WERI-Rb-1 (cell line): ENCODE measurements at regions not wholly inside any gene's neighbourhood (a gene's known extent, or its start where the extent isn't known, plus 50 kb on each side); places are given as distances from the start of the nearest gene placed in this dataset.
"Not testable (repeated sequence)": the region's sequence is repeated elsewhere in the genome, so short reads cannot be mapped to it uniquely, and the experiment has no call there.

Experiments
- DNase-seq: peaks from one replicate; pipeline ENCODE4 v3.0.0-alpha.2; 2020
- H3K27ac ChIP-seq: fragments of 250-450 bp; sonication (Bioruptor Pico); 2 replicates; pipeline ENCODE4 v1.5.1; 2020; ENCODE audit warnings: mild to moderate bottlenecking, moderate library complexity
- H3K27me3 ChIP-seq: fragments of 250-450 bp; sonication (Bioruptor Pico); 2 replicates; pipeline ENCODE4 v1.5.1; 2021; ENCODE audit warnings: mild to moderate bottlenecking, low read depth, moderate library complexity; ENCODE audit not compliant: insufficient read depth, severe bottlenecking
- H3K36me3 ChIP-seq: fragments of 250-450 bp; sonication (Bioruptor Pico); 2 replicates; pipeline ENCODE4 v1.5.1; 2020; ENCODE audit warnings: mild to moderate bottlenecking, moderate library complexity
- H3K4me3 ChIP-seq: 2 replicates; pipeline ENCODE4 v1.5.1; 2011; ENCODE audit warnings: low read depth, mild to moderate bottlenecking, control low read depth, low read length
- H3K9me3 ChIP-seq: fragments of 250-450 bp; sonication (Bioruptor Pico); 2 replicates; pipeline ENCODE4 v1.5.1; 2021; ENCODE audit warnings: mild to moderate bottlenecking, moderate library complexity; ENCODE audit not compliant: severe bottlenecking
- TF ChIP-seq, protein P1 (sequence below): IDR thresholded peaks from 2 replicates; pipeline ENCODE4 v1.5.1; 2011; ENCODE audit warnings: low read depth, mild to moderate bottlenecking, control low read depth, inconsistent platforms, low read length

DNA sequence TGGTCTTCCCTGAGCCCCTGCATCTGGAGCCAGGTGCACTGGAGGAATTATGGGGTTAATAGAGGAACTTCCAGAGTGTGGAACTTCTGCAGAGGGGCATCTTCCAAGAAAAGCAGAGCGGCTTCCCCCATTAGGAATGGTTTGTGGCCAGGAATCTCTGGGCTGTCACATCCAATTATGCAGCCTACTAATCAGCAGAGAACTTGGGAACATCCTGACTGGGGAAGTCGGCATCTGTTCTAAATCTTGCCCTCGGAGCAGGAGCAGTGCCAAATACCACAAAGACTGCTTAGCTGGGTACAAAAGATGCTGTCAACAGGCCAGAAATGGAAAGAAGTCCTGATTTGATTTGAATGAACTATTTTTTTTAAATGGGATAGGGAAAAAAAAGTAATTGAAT lies 435.1 kb downstream of the ZNF536 start:
- no peak overlapping the region for H3K4me3 ChIP-seq
- H3K9me3 ChIP-seq = no peaks in the 10 kb centered on the region
- no peak for DNase-seq
- no peaks in the 10 kb centered on the region for H3K27me3 ChIP-seq
- no peak overlapping the region for H3K27ac ChIP-seq
- TF ChIP-seq, protein P1, sequence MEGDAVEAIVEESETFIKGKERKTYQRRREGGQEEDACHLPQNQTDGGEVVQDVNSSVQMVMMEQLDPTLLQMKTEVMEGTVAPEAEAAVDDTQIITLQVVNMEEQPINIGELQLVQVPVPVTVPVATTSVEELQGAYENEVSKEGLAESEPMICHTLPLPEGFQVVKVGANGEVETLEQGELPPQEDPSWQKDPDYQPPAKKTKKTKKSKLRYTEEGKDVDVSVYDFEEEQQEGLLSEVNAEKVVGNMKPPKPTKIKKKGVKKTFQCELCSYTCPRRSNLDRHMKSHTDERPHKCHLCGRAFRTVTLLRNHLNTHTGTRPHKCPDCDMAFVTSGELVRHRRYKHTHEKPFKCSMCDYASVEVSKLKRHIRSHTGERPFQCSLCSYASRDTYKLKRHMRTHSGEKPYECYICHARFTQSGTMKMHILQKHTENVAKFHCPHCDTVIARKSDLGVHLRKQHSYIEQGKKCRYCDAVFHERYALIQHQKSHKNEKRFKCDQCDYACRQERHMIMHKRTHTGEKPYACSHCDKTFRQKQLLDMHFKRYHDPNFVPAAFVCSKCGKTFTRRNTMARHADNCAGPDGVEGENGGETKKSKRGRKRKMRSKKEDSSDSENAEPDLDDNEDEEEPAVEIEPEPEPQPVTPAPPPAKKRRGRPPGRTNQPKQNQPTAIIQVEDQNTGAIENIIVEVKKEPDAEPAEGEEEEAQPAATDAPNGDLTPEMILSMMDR = no peak
- no peaks in the 10 kb centered on the region for H3K36me3 ChIP-seq

DNA sequence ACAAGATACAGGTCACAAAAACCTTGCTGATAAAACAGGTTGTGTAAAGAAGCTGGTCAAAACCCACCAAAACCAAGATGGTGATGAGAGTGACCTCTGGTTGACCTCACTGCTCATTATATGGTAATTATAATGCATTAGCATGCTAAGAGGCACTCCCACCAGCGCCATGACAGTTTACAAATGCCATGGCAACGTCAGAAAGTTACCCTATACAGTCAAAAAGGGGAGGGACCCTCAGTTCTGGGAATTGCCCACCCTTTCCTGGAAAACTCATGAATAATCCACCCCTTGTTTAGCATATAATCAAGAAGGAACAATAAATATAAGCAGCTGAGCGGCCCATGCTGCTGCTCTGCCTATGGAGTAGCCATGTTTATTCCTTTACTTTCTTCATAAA lies 434.1 kb downstream of the ZNF536 start:
- H3K27ac ChIP-seq = no peak overlapping the region
- TF ChIP-seq, protein P1 = no peak
- no peaks in the 10 kb centered on the region for H3K36me3 ChIP-seq
- H3K9me3 ChIP-seq = no peaks in the 10 kb centered on the region
- H3K4me3 ChIP-seq = no peak overlapping the region
- no peak for DNase-seq
- no peaks in the 10 kb centered on the region for H3K27me3 ChIP-seq

DNA sequence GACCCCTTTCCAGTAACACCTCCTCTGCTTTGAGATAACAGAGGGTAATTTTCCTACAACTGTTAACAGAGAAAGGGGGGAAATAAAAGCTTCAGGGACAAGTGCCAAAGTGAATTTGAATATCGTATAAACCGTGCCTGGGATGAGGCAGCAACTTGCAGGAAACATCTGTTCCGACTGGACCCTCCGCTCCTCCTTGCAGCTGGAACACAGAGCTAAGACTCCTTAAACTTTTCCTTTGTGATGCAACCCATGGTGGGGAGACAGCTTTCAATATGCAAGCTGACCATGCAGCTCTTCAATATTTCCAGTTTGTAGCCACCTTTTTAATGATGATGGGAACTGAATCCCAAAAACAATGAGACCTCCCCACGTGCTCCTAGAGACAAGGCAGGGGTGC lies 432.6 kb downstream of the ZNF536 start:
- H3K36me3 ChIP-seq = no peaks in the 10 kb centered on the region
- no peak overlapping the region for H3K27ac ChIP-seq
- TF ChIP-seq, protein P1 = no peak
- no peak for DNase-seq
- no peak overlapping the region for H3K4me3 ChIP-seq
- no peaks in the 10 kb centered on the region for H3K27me3 ChIP-seq
- H3K9me3 ChIP-seq = no peaks in the 10 kb centered on the region

DNA sequence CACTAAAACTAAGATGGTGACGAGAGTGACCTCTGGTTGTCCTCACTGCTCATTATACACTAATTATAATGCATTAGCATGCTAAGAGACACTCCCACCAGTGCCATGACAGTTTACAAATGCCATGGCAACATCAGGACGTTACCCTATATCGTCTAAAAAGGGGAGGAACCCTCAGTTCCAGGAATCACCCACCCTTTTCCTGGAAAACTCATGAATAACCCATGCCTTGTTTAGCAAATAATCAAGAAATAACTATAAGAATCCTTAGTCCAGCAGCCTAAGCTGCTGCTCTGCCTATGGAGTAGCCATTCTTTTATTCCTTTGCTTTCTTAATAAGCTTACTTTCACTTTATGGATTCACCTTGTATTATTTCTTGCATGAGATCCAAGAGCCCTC lies 432.1 kb downstream of the ZNF536 start:
- not testable (repeated sequence) for H3K36me3 ChIP-seq, H3K27me3 ChIP-seq, H3K27ac ChIP-seq, H3K4me3 ChIP-seq, DNase-seq, H3K9me3 ChIP-seq

DNA sequence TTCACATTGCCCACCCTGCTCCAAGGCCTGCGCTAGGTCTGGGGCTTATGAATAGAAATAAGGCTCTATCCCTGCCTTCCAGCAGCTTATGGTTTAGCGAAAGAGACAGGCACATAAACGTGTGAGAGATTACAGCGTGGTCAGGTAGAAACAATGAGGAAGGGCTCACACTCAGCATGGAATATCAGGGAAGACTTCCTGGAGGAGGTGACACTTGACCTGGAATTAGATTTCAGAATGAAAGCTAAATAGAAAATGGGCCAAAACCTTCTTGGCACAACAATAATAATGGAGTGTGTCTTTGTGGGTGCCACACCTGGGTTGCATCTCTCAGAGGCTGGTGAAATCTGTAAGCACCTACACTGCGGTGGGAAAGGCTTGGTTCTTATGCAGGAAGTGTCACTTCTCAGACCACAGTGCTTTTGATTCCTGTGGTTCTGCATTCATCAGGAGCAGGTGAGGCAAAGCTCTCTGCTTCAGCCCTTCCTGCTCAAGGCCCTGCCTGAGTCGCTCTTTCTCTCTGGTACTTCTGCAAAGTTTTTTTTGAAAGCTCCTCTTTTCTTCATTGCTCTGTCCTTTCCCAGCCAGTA lies 430.3 kb downstream of the ZNF536 start:
- TF ChIP-seq, protein P1 = no peak
- Histone ChIP-seq H3K27me3 (no peaks in the 10 kb centered on the region), H3K27ac (no peak overlapping the region), H3K9me3 (no peaks in the 10 kb centered on the region), H3K36me3 (no peaks in the 10 kb centered on the region), H3K4me3 (no peak overlapping the region)
- no peak for DNase-seq

DNA sequence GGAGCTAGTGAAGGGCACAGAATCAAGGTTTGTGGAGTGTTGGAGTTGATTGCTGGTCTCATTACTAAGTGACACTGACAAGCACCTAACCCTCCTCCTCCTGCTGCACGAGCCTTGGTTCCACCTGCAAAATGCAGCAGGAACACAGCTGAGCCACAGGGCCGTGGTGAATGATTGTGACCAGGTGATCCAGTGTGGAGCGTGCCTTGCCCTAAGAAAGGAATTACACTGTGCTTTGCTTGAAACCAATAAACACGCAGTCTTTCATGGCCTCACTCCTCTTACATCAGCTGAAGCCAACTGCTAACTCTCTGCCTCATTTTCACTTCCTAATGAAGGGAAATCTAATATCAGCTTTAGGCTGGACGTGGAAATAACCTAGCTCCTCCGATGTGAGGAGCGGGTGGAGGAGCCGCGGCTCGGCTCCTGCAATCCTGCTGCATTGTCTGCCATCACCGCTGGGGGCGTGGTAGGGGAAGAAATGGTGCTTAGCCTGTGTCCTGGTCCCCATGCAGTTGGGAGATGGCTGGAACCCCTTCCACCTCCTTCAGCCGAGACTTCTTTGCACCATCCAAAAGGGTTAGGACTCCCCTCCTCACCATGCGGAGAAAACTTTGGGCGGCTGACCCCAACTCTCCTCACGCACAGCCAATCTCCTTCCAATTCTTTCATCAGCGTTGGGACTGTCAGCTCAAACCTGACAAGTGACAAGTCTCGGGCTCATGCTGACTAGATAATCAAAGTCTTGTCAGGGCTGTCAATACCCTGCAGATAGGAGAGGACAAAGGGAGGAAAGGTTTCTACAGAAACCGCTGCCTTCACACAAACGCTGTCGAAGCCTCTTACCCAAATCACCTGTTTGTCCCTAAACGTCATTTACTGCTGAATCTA lies 427.9 kb downstream of the ZNF536 start:
- Histone ChIP-seq H3K36me3 (no peaks in the 10 kb centered on the region), H3K27ac (no peak overlapping the region), H3K4me3 (no peak overlapping the region), H3K27me3 (no peaks in the 10 kb centered on the region), H3K9me3 (no peaks in the 10 kb centered on the region)
- peak; percentile 72 for DNase-seq
- TF ChIP-seq, protein P1 = peak; percentile 94
